GDM1 (cell line): ENCODE measurements at regions not wholly inside any gene's neighbourhood (a gene's known extent, or its start where the extent isn't known, plus 50 kb on each side); places are given as distances from the start of the nearest gene placed in this dataset.

Experiments
- DNase-seq: peaks from one replicate; lab custom pipeline; 2025; lab: John Stamatoyannopoulos, UW

DNA sequence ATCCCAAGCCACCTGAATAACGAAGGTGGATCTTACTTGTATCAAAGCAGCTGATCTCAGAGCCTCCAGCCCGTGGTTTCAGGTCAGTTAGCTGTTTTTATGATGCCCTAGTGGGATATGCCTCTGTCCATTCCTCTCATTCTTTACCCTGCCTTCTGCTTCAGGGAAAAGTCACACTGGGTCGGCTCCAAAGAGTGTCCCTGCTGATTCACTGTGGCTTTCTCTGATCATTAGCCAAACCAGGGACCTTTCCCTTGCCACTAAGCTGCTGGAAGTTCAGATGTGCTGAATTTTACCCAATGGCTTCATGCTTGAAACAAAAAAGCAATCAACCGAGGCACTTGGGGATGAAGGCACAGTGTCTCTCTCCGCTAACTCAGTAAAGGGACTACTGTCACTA, 170.2 kb upstream of the SALL1 start:
- no peak for DNase-seq

DNA sequence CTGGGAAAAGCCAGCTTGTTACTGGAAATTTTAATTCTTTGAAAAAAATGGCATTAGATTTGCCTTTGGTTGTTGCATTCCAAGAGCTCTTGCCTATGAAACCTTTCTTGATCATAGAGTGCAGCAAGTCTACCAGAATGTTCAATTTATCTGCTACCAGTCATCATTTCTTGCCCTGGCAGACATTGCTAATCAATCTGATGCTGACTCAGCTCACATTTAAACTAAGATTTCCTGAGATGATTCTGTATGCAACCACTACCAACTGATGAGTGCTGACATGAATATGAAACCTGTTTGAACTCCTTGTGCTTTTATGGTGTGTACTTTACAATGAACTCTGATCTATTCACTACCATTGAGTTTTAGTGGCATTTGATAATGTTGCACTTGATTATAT, 166.5 kb upstream of the SALL1 start:
- no peak for DNase-seq

DNA sequence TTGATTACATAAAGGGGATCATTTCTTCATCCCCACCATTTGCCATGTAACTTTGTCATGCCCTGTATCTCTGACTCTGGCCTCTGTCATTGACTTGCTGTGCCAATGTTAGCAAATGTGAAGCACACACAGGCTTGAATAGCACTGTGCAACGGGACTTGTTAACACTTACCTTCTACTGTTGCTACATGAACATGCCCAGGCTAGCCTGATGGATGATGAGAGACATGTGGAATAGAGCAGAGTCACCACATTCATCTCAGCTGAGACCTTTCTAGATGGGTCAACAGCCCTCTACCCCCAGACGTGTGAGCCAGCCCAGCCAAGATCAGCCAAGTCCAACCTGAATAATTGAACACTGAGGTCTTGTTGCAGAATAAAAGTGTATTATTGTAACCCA, 162.1 kb upstream of the SALL1 start:
- DNase-seq, result no peak

DNA sequence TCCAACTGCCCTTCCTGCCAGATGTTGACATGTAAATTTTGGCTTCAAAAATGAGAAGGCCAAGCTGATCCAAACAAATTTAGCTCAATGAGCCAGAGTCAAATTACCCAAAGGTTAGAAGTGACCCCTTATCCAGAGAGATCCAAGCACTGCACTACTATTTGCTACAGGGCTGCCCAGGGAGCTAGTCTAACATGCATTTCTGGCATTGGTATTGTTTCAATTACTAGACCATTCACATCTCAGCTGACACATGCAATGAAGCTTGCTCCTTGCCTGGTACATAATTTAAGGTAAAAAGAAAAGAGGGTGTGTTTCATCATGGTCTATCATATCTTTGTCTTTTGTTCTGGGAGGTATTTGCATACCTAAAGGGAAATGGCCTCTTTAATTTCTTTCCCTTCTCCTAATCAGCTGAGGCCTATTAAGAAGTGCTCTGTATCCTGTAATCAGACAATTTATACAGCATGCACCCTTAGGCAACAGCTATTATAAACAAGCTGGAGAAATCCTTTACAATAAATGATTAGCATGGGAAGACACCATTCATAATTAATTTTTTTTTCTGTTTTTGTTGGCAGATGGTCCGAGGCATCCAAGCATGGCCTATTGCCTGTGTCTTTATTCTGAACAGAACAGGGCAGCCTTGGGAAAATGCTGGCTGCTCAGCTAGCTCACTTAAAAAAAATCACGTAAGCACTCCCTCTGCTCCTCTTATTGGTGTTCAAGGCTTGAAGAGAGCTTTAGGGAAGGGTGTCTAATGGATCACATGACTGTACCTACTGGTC, 161.5 kb upstream of the SALL1 start:
- no peak for DNase-seq

DNA sequence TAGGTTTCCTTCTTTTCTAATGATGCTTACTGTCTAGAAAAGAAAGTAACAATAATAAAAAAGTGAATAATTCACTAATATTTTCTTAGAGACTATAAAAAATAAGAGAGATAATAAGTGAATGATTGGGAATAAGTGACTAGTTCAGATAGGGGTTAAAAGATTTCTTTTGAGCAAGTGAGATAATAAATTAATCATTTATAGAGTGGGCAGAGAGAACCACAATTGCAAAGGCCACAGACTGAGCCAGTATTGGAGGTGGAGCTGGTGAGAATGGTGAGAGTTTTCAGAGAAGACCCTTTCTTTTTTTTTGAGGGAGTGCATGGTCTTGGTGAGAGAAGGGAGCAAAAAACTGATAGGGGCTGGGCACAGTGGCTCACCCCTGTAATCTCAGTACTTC, 159.1 kb upstream of the SALL1 start:
- no peak for DNase-seq

DNA sequence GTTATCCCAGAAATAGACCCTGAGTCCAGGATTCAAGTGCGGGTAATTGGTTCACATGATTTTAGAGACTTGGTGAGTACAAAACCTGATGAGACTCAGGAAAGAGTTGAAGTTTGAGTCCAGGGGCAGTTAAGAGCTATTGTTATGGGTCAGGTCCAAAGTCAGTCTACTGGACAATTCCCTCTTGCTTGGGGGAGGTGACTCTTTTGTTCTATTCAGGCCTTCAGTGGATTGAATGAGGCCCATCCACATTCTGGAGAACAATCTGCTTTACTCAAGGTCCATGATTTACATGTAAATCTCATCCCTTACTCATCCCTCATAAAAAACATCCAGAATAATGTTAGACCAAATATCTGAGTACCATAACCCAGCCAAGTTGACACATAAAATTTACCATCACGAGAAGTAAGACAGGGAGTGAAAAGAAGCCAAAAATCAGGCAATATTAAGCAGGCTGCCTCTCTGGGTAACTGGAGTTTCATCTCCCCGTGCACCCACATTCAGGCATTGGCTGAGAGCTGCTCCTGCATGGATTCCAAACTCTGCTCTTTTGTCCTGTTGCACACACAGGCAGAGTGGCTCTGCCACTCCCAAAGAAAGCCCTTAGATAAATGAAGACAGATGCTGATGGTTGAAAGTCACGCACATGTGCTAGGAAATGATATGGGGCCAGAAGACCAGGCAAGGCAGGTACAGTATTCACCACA, 156.0 kb upstream of the SALL1 start:
- no peak for DNase-seq

DNA sequence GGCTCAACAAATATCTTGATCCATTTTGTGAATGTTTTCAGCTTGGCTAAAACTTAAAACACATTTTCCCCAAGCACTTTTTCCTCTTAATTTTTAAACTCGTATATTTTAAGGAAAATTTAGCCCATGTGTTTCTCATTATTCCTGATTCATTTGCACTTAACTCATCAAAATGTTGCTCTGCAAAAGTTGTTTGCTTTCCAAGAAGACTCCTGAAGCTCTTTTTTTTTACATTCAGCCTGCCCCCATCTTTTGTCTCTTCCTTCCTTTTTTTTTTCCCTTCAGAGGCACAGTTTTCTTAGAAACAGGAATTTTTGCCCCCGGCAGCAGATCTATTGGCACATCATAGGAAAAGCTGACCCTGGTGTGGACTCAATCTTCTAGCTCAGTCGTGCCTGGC, 155.0 kb upstream of the SALL1 start:
- DNase-seq, result no peak

DNA sequence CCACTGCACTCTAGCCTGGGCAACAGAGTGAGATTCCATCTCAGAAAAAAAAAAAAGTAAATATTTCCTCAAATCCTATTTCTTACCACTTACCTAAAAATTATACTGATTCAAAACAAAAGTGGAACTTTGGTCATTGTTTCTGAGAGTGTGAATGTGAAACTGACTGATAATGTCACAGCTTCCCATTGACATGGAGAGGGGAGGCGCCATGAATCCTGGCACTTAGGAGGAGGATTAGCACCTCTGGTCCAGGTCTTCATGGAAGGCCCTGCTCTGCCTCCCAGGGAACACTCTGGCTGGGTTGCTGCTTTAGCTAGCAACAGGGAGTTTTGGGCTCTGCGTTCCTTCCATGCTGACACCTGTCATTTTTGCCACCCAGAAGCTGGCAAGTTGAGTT, 154.3 kb upstream of the SALL1 start:
- DNase-seq, result no peak

DNA sequence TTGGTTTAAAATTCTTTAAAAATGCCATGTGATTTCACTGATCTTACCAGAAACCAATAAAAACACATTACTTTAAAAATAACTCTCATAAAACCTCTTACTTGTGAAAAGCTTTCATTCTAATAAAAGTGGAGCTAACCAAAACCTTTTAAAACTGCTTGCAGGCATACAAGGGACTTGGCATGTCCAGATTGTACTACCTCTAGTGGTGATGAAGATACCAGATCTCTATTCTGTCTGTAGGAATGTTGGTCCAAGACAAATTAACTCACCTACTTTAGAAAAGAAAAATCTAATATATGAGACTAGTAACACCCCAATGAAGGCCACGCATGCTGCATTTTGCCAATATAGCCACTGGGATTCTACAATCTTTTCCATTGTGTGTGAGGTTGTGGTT, 151.0 kb upstream of the SALL1 start:
- DNase-seq, result no peak

DNA sequence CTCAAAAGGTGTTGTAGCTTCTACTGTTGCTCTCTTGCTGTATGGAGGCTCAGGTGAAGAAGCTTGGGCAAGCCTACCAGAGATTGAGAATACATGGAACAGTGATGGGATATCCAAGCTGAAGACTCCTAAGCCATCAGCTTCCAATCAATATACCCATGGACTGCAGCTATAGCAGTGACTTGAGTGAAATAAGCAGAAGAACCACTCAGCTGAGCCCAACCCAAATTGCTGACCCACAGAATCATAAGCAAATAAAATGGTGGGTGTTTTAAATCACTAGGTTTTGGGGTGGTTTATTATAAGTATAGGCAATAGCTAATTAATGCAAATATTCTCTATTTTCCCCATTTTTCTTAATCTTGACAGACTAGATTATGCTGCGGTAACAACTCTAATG, 147.7 kb upstream of the SALL1 start:
- no peak for DNase-seq

DNA sequence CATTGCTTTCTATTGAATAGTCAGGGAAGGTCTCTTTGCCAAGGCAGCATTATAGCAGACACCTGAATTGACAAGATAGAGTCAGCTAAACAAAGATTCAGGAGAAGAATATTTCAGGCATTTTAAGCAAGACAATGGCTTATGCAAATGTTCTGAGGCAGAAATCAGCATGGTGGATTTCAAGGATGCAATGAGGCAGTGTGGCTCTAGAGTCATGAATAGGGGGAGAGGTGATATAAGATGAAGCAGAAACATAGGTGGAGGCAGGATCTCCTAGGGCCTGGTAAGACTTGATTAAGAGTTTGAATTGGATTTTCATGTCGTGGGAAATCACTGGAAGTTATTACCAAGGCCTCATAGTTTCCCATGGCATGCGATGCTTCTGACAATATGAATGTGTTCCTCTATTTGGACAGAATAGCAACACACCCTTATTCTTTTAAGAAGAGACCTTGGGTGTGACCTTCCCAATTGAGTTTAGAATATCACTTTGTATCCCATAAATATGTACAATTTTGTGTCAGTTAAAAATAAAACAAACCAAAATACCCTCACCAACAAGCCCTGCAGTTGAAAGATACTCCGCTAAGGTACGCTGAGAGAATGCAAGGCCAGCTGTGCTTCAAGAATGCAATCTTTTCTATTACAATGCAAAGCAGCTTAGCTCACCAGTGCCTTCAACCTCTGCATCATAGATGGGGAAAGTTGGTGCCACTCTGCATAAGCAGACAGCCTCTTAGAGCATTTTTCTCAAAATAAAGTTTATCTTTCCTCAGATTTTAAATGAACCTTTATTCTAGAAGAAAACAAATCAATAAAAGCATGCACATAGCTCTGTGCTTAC, 139.6 kb upstream of the SALL1 start:
- no peak for DNase-seq

DNA sequence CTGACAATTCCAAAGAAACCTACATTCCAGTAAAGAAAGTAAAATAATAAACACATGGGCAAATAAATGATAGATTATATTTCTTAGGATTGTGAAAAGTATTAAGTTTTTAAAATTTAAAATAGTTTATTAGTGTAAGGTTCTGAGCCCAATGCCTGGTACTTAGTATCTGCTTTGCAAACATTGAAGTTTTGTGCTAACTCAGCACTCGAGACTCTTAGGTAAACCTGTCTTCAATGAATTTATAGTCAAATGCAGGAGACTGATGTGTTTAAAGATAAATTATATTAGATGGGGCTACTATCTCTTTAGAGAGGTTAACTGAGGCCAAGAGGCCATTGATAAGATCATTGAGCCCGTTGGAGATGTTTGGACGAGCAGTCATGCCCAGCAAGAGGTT, 138.3 kb upstream of the SALL1 start:
- DNase-seq, result no peak

DNA sequence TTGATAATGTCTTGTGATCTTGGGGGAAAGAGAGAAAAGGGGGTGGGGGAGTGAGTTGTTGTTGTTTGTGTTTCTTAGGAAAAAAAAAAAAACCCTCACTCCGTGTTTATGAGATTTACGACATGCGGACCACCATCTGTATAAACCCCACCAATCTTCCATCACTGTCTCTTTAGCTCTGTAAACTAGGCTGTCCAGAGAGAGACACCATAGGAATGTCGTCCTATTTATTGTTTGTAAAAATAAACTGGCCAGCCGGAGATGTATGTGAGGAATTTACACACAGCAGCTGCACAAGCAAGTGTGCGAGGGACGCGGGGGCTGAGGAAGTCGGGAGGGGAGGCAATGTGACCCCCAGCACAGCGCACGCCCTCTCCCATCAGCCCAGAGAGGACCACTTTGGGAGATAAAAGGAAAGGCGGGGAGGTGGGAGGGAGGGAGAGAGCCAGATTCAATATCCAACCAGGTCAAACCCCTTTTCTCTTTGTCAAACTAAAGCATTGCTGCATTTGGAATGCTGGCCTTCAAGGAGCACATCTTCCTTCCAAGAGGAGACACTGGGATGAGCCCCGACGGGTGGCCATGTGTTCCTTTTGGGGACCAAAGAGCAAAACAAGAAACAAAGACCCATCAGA, 136.2 kb upstream of the SALL1 start:
- no peak for DNase-seq

DNA sequence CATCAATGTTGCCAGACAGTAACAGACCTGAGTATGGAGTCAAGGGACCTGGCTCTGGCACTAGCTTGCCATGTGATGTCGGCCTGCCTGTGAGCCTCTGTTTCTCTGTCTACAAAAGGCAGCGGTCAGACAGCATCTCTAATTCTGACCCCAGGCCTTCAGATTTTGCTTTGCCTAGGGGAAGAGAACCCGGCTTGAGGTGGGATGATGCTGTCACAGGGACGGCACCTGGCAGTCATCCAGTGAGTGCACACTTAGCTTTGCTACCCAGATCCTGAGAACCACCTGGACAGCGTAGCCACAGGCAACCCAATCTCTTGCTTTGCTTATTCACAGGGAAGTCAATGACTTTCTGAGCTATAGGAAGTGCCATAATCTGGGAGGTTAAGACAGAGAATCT, 135.2 kb upstream of the SALL1 start:
- no peak for DNase-seq

DNA sequence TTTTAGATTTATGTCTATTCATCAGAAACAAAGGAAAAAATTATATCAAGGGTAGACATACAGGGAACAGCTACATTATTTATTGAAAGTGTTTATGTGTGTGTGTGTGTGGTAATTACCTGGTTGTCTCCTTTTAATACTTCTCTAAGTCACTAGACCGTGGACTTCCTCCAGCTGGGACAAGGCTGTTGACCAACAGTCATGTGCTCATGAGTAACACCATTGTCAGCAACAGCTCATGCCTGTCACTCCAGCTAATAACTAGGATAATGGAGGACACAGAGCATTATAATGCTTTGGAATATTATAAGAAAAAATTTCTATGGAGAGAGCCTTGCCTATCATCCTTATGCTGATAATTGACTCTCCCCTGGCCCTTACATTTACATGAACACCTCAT, 125.3 kb upstream of the SALL1 start:
- DNase-seq, result no peak

DNA sequence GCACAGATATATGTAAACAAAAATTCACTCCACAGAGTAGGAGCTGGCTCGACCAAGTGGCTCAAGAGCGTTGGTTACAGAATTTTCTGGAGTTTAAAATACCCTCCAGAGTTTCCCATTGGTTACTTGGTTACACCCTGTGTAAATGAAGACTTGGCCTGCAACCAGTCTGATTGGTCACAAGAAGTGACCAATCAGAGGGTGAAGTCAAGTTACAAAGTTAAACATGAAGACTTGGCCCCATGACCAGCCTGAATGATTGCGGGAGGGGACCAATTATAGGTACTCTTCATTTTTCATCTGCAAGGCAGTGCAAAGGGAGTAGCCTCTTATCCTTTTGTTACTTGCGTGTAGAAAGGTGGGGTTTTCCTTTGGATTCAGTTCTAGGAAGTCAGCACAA, 121.3 kb upstream of the SALL1 start:
- DNase-seq, result no peak

DNA sequence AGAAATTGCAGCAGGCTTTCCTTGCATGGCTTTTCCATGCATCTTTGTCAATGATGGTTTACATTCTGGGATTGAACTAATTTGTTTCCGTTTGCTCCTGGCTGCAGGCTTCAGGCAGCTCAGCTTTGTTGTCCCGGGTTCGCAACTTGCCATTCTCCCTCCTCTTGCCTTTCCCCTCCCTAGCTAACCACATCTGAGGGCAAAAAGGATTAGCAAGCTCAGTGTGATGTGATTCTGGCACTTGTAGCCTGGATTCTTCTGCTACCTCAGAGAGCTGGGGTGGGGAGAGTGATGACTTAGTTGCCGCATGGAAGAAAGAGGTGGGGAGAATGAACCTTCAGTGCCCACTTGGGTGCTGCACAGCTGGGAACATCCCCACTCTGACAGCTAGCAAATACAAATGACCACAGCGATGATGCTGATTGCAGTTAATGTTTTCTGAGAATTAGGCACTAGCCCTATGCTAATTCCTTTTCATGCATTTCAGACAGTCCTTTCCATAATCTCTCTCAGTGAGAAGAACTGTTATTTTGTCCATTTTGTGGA, 120.2 kb upstream of the SALL1 start:
- no peak for DNase-seq

DNA sequence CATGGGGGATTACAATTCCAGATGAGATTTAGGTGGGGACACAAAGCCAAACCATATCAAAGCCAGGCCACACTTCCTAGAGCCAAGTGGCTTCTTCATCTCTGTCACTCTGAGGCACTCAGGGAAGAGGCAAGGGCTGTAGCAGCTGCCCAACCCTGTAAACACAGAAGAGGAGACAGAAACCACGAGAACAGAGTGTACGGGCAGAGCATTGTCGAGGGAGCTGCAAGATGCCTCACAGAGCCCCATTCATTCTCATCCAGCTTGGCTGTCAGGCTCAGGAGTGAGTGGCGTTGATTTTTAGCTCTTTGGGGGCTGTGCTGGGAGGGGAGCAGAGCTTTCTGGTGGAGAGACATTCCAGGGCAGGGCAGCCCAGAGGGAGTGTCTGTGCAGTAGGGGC, 117.2 kb upstream of the SALL1 start:
- DNase-seq, result no peak

DNA sequence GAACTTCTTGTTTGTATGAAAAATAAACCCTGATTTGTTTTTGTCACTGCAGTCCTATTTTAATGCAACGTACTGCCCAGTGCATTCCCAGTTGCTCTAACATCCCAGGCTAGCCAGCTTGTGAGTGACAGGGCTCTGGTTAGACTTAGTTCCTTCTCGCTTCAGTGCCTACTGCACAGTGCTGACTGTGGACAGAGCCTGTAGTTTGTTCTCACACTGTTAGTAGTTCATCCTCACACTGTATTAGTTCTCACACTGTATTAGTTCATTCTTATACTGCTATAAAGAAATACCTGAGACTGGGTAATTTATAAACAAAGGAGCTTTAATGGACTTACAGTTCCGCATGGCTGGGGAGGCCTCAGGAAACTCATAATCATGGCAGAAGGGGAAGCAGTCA, 116.6 kb upstream of the SALL1 start:
- no peak for DNase-seq

DNA sequence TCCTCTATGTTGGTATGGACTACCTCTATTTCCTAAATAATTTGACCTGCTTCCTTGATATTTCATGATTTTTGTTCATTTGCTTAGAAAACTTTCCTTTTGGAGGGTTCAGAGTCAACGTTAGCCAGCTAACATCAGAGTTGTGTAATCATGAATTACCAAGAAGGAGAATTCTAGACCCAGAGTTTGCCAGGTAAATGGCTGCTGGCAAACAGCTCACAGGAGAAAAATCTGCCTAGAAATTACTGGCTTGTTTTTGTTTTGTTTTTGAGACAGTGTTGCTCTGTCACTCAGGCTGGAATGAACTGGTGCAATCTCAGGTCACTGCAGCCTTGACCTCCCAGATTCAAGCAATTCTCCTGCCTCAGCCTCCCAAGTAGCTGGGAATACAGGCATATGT, 111.4 kb upstream of the SALL1 start:
- DNase-seq, result no peak

DNA sequence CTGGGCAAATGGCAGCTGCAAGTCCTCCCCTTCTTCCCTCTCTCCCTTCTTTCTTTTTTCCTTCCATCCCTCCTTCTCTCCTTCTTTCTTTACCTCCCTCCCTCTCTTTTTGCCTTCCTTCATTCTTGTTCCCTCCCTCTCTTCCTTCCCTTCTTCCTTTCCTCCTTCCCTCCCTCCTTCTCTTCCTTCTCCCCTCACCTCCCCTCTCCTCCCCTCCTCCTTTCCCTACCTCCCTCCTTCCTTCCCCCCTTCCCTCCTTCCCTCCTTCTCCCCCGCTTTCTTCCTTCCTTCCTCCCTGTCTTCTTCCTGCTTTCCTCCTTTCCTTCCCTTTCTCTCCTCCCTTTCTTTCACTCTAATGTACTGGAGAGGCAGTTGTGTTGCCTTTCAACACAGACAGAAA, 110.8 kb upstream of the SALL1 start:
- DNase-seq, result no peak

DNA sequence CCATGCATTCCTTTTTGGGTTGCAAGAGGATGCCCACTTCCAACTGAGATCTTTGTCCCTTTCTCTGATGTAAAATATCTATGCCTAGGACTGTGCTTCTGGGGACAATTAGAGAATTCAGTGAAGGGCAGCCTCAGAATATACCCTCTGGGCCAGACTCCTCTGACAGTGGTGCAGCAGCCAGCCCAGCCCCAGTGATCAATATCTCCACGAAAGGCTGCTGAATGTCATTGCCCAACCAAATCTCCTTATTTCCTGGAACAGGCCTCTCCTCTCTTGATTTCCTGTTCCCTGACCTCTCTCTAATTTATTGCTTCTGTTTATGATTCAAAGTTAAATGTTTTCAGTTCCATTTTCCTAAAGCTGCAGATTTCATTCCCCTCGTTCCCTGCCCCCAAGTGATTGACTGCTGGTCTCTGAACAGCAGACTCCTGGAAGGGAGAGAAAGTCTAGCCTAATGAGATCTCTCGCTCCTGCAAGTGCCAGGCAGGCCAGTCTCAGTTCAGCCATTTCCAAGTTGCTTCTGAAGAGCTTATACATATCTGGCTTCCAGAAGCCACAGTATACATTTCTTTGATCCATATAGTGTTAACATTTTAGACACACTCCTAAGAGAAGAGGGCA, 104.4 kb upstream of the SALL1 start:
- no peak for DNase-seq
